Skeletal muscle tissue (tissue), 3 donors: ENCODE measurements at regions not wholly inside any gene's neighbourhood (a gene's known extent, or its start where the extent isn't known, plus 50 kb on each side); places are given as distances from the start of the nearest gene placed in this dataset.
"Not testable (repeated sequence)": the region's sequence is repeated elsewhere in the genome, so short reads cannot be mapped to it uniquely, and the experiment has no call there.

ENCODE experiments used
- H3K27ac ChIP-seq: one replicate; pipeline ENCODE4 v1.7.0; 2013; ENCODE audit warnings: mild to moderate bottlenecking, low read depth, low read length, inconsistent platforms
- H3K27me3 ChIP-seq, 3 donors: one replicate each; pipeline ENCODE4 v1.7.0; 2013; ENCODE audit warnings: low read length in 3 of 3; ENCODE audit not compliant: control insufficient read depth in 3 of 3, insufficient read depth in 3 of 3
- H3K36me3 ChIP-seq, 3 donors: one replicate each; pipeline ENCODE4 v1.7.0; 2013; ENCODE audit warnings: low read length in 3 of 3; ENCODE audit not compliant: control insufficient read depth in 3 of 3, insufficient read depth in 3 of 3
- H3K4me1 ChIP-seq, 3 donors: one replicate each; pipeline ENCODE4 v1.7.0; 2013; ENCODE audit warnings: low read length in 3 of 3, mild to moderate bottlenecking in 3 of 3; ENCODE audit not compliant: control insufficient read depth in 3 of 3, insufficient read depth in 3 of 3
- H3K4me3 ChIP-seq, 3 donors: one replicate each; pipeline ENCODE4 v1.7.0; 2013; ENCODE audit warnings: low read length in 3 of 3
- H3K9ac ChIP-seq, 3 donors: one replicate each; pipeline ENCODE4 v1.7.0; 2013; ENCODE audit warnings: low read length in 3 of 3, mild to moderate bottlenecking in 3 of 3, moderate library complexity in 2 of 3, low read depth in 1 of 3
- H3K9me3 ChIP-seq, 3 donors: one replicate each; pipeline ENCODE4 v1.7.0; 2013; ENCODE audit warnings: low read length in 3 of 3; ENCODE audit not compliant: control insufficient read depth in 3 of 3
- donor health status: Osteomylitis.

- Histone ChIP-seq H3K9me3 (no peaks in the 10 kb centered on the region), H3K4me1 (peaks cover 0 to 4% (median 2%) of the 10 kb centered on the region in 3 donors), H3K36me3 (no peaks in the 10 kb centered on the region), H3K4me3 (no peak overlapping the region), H3K27me3 (no peaks in the 10 kb centered on the region), H3K9ac (no peak overlapping the region), H3K27ac (no peak overlapping the region)
Measured at GRCh38 chr4:20196476-20196875, 55.2 kb upstream of the SLIT2 start.

DNA sequence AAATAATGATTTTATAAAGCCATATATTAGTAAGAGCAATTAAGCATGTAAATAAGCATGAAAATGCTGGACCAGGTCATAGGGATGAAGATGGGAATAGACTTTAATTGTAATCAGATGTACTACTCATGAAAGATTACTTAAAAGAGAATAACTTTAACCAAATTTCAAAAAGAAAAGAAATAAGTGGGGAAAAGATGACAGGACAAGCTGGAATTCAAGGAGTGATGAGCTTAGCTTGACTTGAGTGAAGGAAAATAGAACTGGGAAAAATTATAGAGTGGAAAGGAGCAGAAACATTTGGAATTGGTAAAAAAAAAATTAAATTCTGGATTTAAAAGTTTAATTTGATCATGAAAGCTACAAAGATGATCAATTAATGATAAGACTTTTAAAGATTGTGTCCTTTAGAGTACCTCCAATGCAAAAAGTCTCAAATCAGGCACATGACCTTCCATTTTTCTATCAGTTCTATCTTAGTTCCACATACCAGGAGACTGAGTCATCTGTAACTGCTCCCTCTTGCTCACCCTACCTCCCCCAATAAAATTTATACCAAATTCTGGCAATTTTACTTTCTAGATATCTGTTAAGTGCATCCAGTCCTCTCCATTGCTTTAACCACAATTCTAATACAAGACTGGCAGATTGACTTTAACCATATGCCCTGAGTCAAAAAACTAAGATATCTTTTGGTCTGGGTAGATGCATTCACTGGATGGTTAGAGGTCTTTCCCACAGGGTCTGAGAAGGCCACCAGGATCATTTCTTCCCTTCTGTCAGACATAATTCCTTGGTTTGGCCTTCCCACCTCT is 56.4 kb upstream of the SLIT2 start:
- Histone ChIP-seq H3K9me3 (no peaks in the 10 kb centered on the region), H3K36me3 (no peaks in the 10 kb centered on the region), H3K4me1 (peaks cover 0 to 4% (median 2%) of the 10 kb centered on the region in 3 donors), H3K9ac (no peak overlapping the region), H3K27me3 (no peaks in the 10 kb centered on the region), H3K4me3 (no peak overlapping the region), H3K27ac (no peak overlapping the region)

DNA sequence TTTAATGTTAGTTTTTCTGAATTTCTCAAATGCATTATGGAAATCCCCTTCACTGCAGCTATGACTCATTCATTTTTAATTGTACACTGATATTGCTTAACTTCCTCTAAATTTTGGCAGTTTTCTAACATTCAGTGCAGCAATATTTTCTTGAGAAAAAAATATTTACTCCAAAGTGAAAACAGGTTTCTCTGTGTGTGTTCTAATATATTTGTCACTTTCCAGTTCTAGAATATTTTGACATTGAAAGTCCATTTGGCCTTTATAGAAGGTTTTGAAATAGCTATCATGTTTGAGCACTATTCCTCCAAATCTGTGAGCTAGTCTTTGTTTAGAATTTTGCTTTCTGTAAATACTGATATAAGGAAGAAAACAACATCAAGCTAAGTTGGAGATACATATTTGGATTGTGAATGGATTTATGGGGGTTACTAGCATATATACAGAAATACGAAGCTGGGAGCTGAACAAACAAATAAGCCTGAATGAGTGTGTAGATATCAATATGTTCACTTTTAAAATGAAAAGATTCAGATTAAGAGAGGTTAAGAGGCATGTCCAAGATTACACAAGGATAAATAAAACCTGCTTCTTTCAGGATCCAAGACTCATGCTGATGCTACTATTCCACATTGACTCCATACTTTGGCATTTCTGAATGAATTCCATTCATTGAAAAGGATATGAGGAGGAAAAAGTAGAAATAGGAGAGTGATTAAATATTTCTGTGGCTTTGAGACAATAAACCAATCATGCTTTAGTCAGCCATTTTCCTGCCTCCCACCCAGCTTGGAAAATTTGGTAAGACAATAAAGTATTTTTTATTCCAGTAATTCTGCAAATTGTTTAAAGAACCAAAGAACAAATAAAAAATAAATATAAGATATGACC is 57.3 kb upstream of the SLIT2 start:
- Histone ChIP-seq H3K9ac (no peak overlapping the region), H3K27me3 (no peaks in the 10 kb centered on the region), H3K9me3 (no peaks in the 10 kb centered on the region), H3K36me3 (no peaks in the 10 kb centered on the region), H3K4me3 (no peak overlapping the region), H3K4me1 (peaks cover 0 to 4% (median 2%) of the 10 kb centered on the region in 3 donors), H3K27ac (no peak overlapping the region)

DNA sequence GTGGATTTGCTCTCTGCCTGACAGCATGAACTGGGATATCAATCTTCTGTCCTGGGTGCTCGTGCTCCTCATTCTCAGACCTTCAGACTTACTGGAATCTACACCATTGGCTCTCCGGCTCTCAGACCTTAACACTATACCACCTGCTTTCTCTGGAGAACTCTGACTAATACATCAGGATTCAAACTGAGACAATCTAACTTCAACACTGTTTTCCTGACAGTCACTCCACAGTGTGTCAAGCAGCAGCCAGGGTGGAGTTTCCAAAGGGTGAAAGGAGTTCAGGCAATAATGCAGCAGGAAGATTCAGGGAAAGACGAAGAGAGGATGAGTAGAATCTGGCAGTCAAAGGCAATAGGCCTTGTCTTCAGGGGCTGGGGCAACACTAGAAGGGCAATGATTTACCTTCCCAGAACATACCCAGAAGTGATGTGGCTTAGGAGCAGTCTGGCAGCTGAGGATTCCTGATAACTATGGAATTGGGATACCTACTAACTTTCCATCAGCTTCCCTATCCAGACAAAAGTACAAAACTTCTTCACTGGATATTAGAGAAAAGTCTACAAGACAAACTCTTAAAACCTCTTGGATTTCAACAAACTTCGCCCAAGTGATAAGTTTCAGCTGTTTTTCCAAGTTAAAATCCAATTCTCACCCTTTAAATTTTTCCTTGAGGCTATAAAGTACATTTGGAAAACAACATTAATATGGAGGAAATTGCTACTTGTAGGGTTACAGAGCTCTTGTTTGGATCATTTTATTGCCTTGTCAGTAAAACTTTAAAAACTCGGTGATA is 58.4 kb upstream of the SLIT2 start:
- Histone ChIP-seq H3K9me3 (no peaks in the 10 kb centered on the region), H3K36me3 (no peaks in the 10 kb centered on the region), H3K27me3 (no peaks in the 10 kb centered on the region), H3K4me1 (peaks cover 0 to 4% (median 2%) of the 10 kb centered on the region in 3 donors), H3K9ac (no peak overlapping the region), H3K4me3 (no peak overlapping the region), H3K27ac (peak overlapping the region; percentile 39)

DNA sequence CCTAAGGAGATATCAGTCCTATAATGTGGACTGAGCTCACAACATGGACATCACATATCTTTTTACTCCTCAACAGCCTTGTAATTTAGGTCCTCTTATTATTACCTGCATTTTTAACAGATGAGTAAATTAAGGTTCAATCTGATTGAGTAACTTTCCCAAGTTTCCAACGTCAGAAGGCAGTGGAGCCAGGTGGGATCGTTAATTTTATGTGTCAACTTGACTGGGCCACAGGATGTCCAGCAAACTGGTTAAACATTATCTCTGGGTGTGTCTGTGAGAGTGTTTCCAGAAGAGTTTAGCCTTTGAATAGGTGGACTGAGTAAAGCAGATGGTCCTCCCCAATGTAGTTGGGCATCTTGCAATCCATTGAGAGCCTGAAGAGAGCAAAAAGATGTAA is 59.0 kb upstream of the SLIT2 start:
- Histone ChIP-seq H3K9me3 (no peaks in the 10 kb centered on the region), H3K4me3 (no peak overlapping the region), H3K27ac (peak overlapping the region; percentile 39), H3K27me3 (no peaks in the 10 kb centered on the region), H3K4me1 (peaks cover 0 to 4% (median 2%) of the 10 kb centered on the region in 3 donors), H3K9ac (no peak overlapping the region), H3K36me3 (no peaks in the 10 kb centered on the region)

DNA sequence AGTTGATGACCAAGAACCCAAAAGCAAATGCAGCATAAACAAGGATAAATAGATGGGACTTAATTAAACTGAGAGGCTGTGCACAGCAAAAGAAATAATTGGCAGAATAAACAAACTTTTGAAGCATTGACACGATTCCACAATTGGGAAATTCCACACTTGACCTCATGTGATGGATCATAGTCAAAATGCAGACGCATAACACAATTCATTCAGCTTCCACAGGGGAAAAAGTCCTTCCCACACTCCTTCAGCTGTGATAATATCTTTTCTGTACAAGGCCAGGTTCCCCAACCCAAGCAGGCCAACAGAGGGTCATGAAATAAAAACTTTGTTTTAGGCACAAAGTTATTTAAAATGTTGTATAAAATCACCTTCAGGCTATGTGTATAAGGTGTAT is 66.6 kb upstream of the SLIT2 start:
- no peaks in the 10 kb centered on the region for H3K4me1 ChIP-seq
- H3K36me3 ChIP-seq = no peaks in the 10 kb centered on the region
- H3K4me3 ChIP-seq = no peak overlapping the region
- H3K9me3 ChIP-seq = no peaks in the 10 kb centered on the region
- no peak overlapping the region for H3K9ac ChIP-seq
- H3K27me3 ChIP-seq = no peaks in the 10 kb centered on the region
- no peak overlapping the region for H3K27ac ChIP-seq

- not testable (repeated sequence) for H3K27me3 ChIP-seq, H3K4me1 ChIP-seq, H3K27ac ChIP-seq, H3K4me3 ChIP-seq, H3K36me3 ChIP-seq, H3K9me3 ChIP-seq, H3K9ac ChIP-seq
Measured at GRCh38 chr4:20183131-20183530, 68.6 kb upstream of the SLIT2 start.

- Histone ChIP-seq H3K9me3 (no peaks in the 10 kb centered on the region), H3K4me1 (no peaks in the 10 kb centered on the region), H3K9ac (no peak overlapping the region), H3K4me3 (no peak overlapping the region), H3K36me3 (no peaks in the 10 kb centered on the region), H3K27ac (no peak overlapping the region), H3K27me3 (no peaks in the 10 kb centered on the region)
Measured at GRCh38 chr4:20181926-20182325, 69.8 kb upstream of the SLIT2 start.

DNA sequence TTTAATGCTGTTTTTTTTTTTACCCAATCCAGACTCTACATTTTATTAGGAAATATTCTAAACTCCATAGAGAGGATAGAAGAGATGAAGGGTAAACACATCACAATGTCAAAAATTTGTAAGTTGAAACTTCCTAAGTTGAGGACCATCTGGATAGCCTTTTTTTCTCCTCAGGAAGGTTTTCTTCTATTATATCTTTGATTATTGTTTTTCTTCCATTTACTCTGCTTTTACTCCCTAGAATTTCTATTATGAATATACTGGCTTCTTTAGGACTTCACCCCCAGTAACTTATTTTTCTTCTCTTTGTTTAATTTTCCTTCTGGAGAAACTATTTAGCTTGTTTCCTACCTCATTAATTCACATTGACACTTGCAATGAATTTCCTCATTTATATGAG is 71.2 kb upstream of the SLIT2 start:
- Histone ChIP-seq H3K27ac (no peak overlapping the region), H3K9me3 (no peaks in the 10 kb centered on the region)

More for the DNA sequence above, 71.2 kb upstream of the SLIT2 start:
- Histone ChIP-seq H3K9ac (no peak overlapping the region), H3K36me3 (no peaks in the 10 kb centered on the region), H3K4me3 (no peak overlapping the region), H3K4me1 (no peaks in the 10 kb centered on the region), H3K27me3 (no peaks in the 10 kb centered on the region)
